ENCODE measurements at regions not wholly inside any gene's neighbourhood (a gene's known extent, or its start where the extent isn't known, plus 50 kb on each side); places are given as distances from the start of the nearest gene placed in this dataset.
"Not testable (repeated sequence)": the region's sequence is repeated elsewhere in the genome, so short reads cannot be mapped to it uniquely, and the experiment has no call there.

- Mint-ChIP-seq H3K27ac (ENCODE audit: unreplicated experiment) (no peak overlapping the region), H3K27me3 (ENCODE audit: low read depth) (peaks cover 38% of the 10 kb centered on the region), H3K9me3 (peaks cover 2% of the 10 kb centered on the region), H3K4me1 (peaks cover 5% of the 10 kb centered on the region), H3K4me3 (no peak overlapping the region), H3K36me3 (ENCODE audit: low read depth) (no peaks in the 10 kb centered on the region)
- peak; percentile 85 for TF ChIP-seq CTCF (conservative IDR thresholded peaks at IDR 0.05)
- DNase-seq (ENCODE audit: low read depth, low spot score), result peak; percentile 85
These were observed 375.0 kb downstream of the TYW1 start for GRCh38 chr7:67371429-67372305.

GRCh38 chr7:67373389-67373788 is 376.8 kb downstream of the TYW1 start:
- not testable (repeated sequence) for H3K4me1 Mint-ChIP-seq; H3K36me3 Mint-ChIP-seq (ENCODE audit: low read depth); H3K4me3 Mint-ChIP-seq; H3K9me3 Mint-ChIP-seq; DNase-seq (ENCODE audit: low read depth, low spot score); H3K27ac Mint-ChIP-seq (ENCODE audit: unreplicated experiment)
- H3K27me3 Mint-ChIP-seq (ENCODE audit: low read depth), result peaks cover 32% of the 10 kb centered on the region

- DNase-seq (ENCODE audit: low read depth, low spot score), result no peak
- Mint-ChIP-seq H3K4me1 (peaks cover 5% of the 10 kb centered on the region), H3K27ac (ENCODE audit: unreplicated experiment) (no peak overlapping the region), H3K4me3 (no peak overlapping the region), H3K36me3 (ENCODE audit: low read depth) (no peaks in the 10 kb centered on the region), H3K27me3 (ENCODE audit: low read depth) (peaks cover 19% of the 10 kb centered on the region), H3K9me3 (peaks cover 2% of the 10 kb centered on the region)
- TF ChIP-seq CTCF (conservative IDR thresholded peaks at IDR 0.05), result no peak
These were observed 378.8 kb downstream of the TYW1 start for GRCh38 chr7:67375427-67375826.

GRCh38 chr7:67377939-67378862 is 381.6 kb downstream of the TYW1 start:
- peak; percentile 91 for TF ChIP-seq CTCF (conservative IDR thresholded peaks at IDR 0.05)
- Mint-ChIP-seq H3K4me3 (no peak overlapping the region), H3K4me1 (no peaks in the 10 kb centered on the region), H3K36me3 (ENCODE audit: low read depth) (no peaks in the 10 kb centered on the region), H3K27me3 (ENCODE audit: low read depth) (peaks cover 7% of the 10 kb centered on the region), H3K27ac (ENCODE audit: unreplicated experiment) (no peak overlapping the region), H3K9me3 (no peaks in the 10 kb centered on the region)
- peak; percentile 83 for DNase-seq (ENCODE audit: low read depth, low spot score)

GRCh38 chr7:67380326-67380725 is 383.7 kb downstream of the TYW1 start:
- H3K9me3 Mint-ChIP-seq, result no peaks in the 10 kb centered on the region
- no peaks in the 10 kb centered on the region for H3K4me1 Mint-ChIP-seq
- DNase-seq (ENCODE audit: low read depth, low spot score), result no peak
- H3K4me3 Mint-ChIP-seq, result no peak overlapping the region
- no peak for TF ChIP-seq CTCF (conservative IDR thresholded peaks at IDR 0.05)
- H3K36me3 Mint-ChIP-seq (ENCODE audit: low read depth), result no peaks in the 10 kb centered on the region
- peaks cover 4% of the 10 kb centered on the region for H3K27me3 Mint-ChIP-seq (ENCODE audit: low read depth)
- H3K27ac Mint-ChIP-seq (ENCODE audit: unreplicated experiment), result no peak overlapping the region
